NB4 (cell line): ENCODE measurements at regions not wholly inside any gene's neighbourhood (a gene's known extent, or its start where the extent isn't known, plus 50 kb on each side); places are given as distances from the start of the nearest gene placed in this dataset.

Experiments
- MYC ChIP-seq: IDR thresholded peaks from 2 replicates; pipeline ENCODE4 v1.6.1; 2011; ENCODE audit warnings: low read depth, low read length
- POLR2A ChIP-seq: IDR thresholded peaks from 2 replicates; pipeline ENCODE4 v1.6.1; 2011; ENCODE audit warnings: mild to moderate bottlenecking; ENCODE audit not compliant: insufficient read length; ENCODE audit errors: extremely low read depth
- TF ChIP-seq, protein P1 (sequence below): IDR thresholded peaks from one replicate; pipeline ENCODE4 v1.5.1; 2012; ENCODE audit warnings: low read depth, low read length

DNA sequence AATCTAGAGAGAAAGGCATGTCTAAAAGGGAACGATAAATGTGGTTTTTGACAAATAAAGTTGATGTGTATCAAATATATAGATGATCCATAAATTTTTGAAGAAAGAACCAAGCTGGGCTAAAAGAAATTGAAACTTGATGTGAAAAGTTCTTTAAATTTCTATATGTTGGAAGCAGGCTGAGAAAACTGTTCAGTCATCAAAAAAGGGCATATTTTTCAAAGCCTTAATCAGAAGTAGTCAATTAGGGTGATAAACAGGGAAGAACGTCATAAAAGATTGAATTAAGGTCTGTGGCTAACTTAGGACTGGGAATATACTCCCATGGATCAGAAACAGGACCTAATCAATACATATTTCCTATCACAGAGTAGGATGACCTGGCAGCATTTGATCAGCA, 211.4 kb upstream of the ZRANB2 start:
- TF ChIP-seq POLR2A (no peak), MYC (no peak)
- TF ChIP-seq, protein P1, sequence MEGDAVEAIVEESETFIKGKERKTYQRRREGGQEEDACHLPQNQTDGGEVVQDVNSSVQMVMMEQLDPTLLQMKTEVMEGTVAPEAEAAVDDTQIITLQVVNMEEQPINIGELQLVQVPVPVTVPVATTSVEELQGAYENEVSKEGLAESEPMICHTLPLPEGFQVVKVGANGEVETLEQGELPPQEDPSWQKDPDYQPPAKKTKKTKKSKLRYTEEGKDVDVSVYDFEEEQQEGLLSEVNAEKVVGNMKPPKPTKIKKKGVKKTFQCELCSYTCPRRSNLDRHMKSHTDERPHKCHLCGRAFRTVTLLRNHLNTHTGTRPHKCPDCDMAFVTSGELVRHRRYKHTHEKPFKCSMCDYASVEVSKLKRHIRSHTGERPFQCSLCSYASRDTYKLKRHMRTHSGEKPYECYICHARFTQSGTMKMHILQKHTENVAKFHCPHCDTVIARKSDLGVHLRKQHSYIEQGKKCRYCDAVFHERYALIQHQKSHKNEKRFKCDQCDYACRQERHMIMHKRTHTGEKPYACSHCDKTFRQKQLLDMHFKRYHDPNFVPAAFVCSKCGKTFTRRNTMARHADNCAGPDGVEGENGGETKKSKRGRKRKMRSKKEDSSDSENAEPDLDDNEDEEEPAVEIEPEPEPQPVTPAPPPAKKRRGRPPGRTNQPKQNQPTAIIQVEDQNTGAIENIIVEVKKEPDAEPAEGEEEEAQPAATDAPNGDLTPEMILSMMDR, result no peak
